ENCODE measurements at regions not wholly inside any gene's neighbourhood (a gene's known extent, or its start where the extent isn't known, plus 50 kb on each side); places are given as distances from the start of the nearest gene placed in this dataset.

- no peak overlapping the region for H3K27ac ChIP-seq
- no peaks in the 10 kb centered on the region for H3K36me3 ChIP-seq
- no peak overlapping the region for H3K4me3 ChIP-seq
- no peaks in the 10 kb centered on the region for H3K9me3 ChIP-seq
- TF ChIP-seq CTCF (IDR thresholded peaks at IDR 0.05) (no peak), POLR2A (IDR thresholded peaks at IDR 0.05) (no peak), POLR2AphosphoS5 (IDR thresholded peaks at IDR 0.05) (no peak)
- no peaks in the 10 kb centered on the region for H3K4me1 ChIP-seq (replicated peaks)
- DNase-seq (ENCODE audit: low spot score): no peak
- intact Hi-C loops (cut with DNase I): no loop called here
- H3K27me3 ChIP-seq (replicated peaks; ENCODE audit: insufficient read depth): no peaks in the 10 kb centered on the region
Observed at GRCh38 chr2:49798570-49798969, 644.3 kb upstream of the FSHR start.

- no peak overlapping the region for H3K4me3 ChIP-seq
- no peaks in the 10 kb centered on the region for H3K4me1 ChIP-seq (replicated peaks)
- no peaks in the 10 kb centered on the region for H3K36me3 ChIP-seq
- TF ChIP-seq POLR2A (IDR thresholded peaks at IDR 0.05) (no peak), CTCF (IDR thresholded peaks at IDR 0.05) (no peak)
- no peaks in the 10 kb centered on the region for H3K9me3 ChIP-seq
- no peaks in the 10 kb centered on the region for H3K27me3 ChIP-seq (replicated peaks; ENCODE audit: insufficient read depth)
- intact Hi-C loops (cut with DNase I): no loop called here
- DNase-seq (ENCODE audit: low spot score): no peak
- 92% methylated on average over 3 of the region's 3 CpGs for WGBS
- H3K27ac ChIP-seq: no peak overlapping the region
Observed at GRCh38 chr2:49796266-49796665, 642.0 kb upstream of the FSHR start.

- H3K36me3 ChIP-seq: no peaks in the 10 kb centered on the region
- no peak for DNase-seq (ENCODE audit: low spot score)
- WGBS: 89% methylated on average over 2 of the region's 2 CpGs
- H3K27me3 ChIP-seq (replicated peaks; ENCODE audit: insufficient read depth): no peaks in the 10 kb centered on the region
- intact Hi-C loops (cut with DNase I): no loop called here
- H3K27ac ChIP-seq: no peak overlapping the region
- no peak overlapping the region for H3K4me3 ChIP-seq
- TF ChIP-seq CTCF (IDR thresholded peaks at IDR 0.05) (no peak), POLR2AphosphoS5 (IDR thresholded peaks at IDR 0.05) (no peak), POLR2A (IDR thresholded peaks at IDR 0.05) (no peak)
- H3K9me3 ChIP-seq: no peaks in the 10 kb centered on the region
- no peaks in the 10 kb centered on the region for H3K4me1 ChIP-seq (replicated peaks)
Observed at GRCh38 chr2:49794396-49794795, 640.1 kb upstream of the FSHR start.

- intact Hi-C loops (cut with DNase I): no loop called here
- H3K4me3 ChIP-seq: no peak overlapping the region
- H3K4me1 ChIP-seq (replicated peaks): no peaks in the 10 kb centered on the region
- no peak for TF ChIP-seq POLR2A (IDR thresholded peaks at IDR 0.05)
- TF ChIP-seq POLR2AphosphoS5 (IDR thresholded peaks at IDR 0.05): no peak
- TF ChIP-seq CTCF (IDR thresholded peaks at IDR 0.05): no peak
- no peak overlapping the region for H3K27ac ChIP-seq
- no peak for DNase-seq (ENCODE audit: low spot score)
- no peaks in the 10 kb centered on the region for H3K9me3 ChIP-seq
- no peaks in the 10 kb centered on the region for H3K27me3 ChIP-seq (replicated peaks; ENCODE audit: insufficient read depth)
- H3K36me3 ChIP-seq: no peaks in the 10 kb centered on the region
Observed at GRCh38 chr2:49788300-49788699, 634.0 kb upstream of the FSHR start.

GRCh38 chr2:49780949-49781348 lies 626.6 kb upstream of the FSHR start:
- no peak for DNase-seq (ENCODE audit: low spot score)
- Histone ChIP-seq H3K27ac (no peak overlapping the region), H3K9me3 (no peaks in the 10 kb centered on the region), H3K4me3 (no peak overlapping the region), H3K36me3 (no peaks in the 10 kb centered on the region), H3K27me3 (replicated peaks; ENCODE audit: insufficient read depth) (no peaks in the 10 kb centered on the region), H3K4me1 (replicated peaks) (no peaks in the 10 kb centered on the region)
- TF ChIP-seq POLR2A (IDR thresholded peaks at IDR 0.05): no peak
- TF ChIP-seq CTCF (IDR thresholded peaks at IDR 0.05): no peak
- TF ChIP-seq POLR2AphosphoS5 (IDR thresholded peaks at IDR 0.05): no peak
- WGBS: 82% methylated on average over 2 of the region's 2 CpGs
- intact Hi-C loops (cut with DNase I): no loop called here
